Nephron (organoid): ENCODE measurements at regions not wholly inside any gene's neighbourhood (a gene's known extent, or its start where the extent isn't known, plus 50 kb on each side); places are given as distances from the start of the nearest gene placed in this dataset.

Source experiments
- H3K27ac Mint-ChIP-seq, 3 experiments: 2 replicates each; pipeline ENCODE4 v1.8.0; 2020; ENCODE audit warnings: mixed read lengths in 3 of 3, mild to moderate bottlenecking in 2 of 3, moderate library complexity in 1 of 3
- H3K27me3 Mint-ChIP-seq: 2 replicates; pipeline ENCODE4 v1.8.0; 2021; ENCODE audit warnings: low read depth, mild to moderate bottlenecking, moderate library complexity, mixed read lengths
- H3K36me3 Mint-ChIP-seq: 2 replicates; pipeline ENCODE4 v1.8.0; 2020; ENCODE audit warnings: low read depth, mixed read lengths
- H3K4me1 Mint-ChIP-seq: 2 replicates; pipeline ENCODE4 v1.8.0; 2020; ENCODE audit warnings: mixed read lengths
- H3K4me3 Mint-ChIP-seq, 3 experiments: 2 replicates each; pipeline ENCODE4 v1.8.0; 2020; ENCODE audit warnings: mild to moderate bottlenecking in 3 of 3, mixed read lengths in 3 of 3, moderate library complexity in 2 of 3
- H3K9me3 Mint-ChIP-seq: 2 replicates; pipeline ENCODE4 v1.8.0; 2020; ENCODE audit warnings: mixed read lengths
- TF ChIP-seq, protein P1 (sequence below), 3 experiments: fragments of 200-600 bp; sonication (generic); IDR thresholded peaks; one replicate each; pipeline ENCODE4 v1.5.0; 2021; ENCODE audit warnings: antibody characterized with exemption in 3 of 3; ENCODE audit not compliant: unreplicated experiment in 3 of 3

DNA sequence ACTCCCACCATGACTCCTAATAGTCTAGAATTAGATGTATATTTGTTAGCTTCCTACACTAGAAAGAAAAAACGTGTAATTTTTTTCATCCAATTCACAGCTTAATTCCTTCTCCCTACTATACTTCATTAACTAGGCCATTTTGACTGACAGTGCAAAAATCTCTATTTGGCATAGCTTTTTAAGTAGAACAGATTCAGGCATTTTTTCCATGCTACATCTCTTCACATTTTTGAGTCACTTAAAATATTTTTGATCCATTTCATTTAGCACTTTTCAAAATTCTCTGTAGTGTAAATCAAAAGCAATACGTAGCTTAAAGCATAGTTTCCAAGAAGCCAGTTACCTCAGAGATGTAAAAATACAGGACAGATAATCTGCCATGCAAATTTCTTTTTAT, 391.1 kb upstream of the NPVF start:
- TF ChIP-seq, protein P1, sequence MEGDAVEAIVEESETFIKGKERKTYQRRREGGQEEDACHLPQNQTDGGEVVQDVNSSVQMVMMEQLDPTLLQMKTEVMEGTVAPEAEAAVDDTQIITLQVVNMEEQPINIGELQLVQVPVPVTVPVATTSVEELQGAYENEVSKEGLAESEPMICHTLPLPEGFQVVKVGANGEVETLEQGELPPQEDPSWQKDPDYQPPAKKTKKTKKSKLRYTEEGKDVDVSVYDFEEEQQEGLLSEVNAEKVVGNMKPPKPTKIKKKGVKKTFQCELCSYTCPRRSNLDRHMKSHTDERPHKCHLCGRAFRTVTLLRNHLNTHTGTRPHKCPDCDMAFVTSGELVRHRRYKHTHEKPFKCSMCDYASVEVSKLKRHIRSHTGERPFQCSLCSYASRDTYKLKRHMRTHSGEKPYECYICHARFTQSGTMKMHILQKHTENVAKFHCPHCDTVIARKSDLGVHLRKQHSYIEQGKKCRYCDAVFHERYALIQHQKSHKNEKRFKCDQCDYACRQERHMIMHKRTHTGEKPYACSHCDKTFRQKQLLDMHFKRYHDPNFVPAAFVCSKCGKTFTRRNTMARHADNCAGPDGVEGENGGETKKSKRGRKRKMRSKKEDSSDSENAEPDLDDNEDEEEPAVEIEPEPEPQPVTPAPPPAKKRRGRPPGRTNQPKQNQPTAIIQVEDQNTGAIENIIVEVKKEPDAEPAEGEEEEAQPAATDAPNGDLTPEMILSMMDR (IDR thresholded peaks at IDR 0.05; ENCODE audit: unreplicated experiment in 3 of 3), result no peak
- H3K4me3 Mint-ChIP-seq, result no peak overlapping the region
- peaks cover 73% of the 10 kb centered on the region for H3K4me1 Mint-ChIP-seq
- peaks cover 4% of the 10 kb centered on the region for H3K36me3 Mint-ChIP-seq
- peaks cover 3% of the 10 kb centered on the region for H3K9me3 Mint-ChIP-seq
- no peaks in the 10 kb centered on the region for H3K27me3 Mint-ChIP-seq
- H3K27ac Mint-ChIP-seq, result peak overlapping the region; percentile 1 to 53 (median 11)

DNA sequence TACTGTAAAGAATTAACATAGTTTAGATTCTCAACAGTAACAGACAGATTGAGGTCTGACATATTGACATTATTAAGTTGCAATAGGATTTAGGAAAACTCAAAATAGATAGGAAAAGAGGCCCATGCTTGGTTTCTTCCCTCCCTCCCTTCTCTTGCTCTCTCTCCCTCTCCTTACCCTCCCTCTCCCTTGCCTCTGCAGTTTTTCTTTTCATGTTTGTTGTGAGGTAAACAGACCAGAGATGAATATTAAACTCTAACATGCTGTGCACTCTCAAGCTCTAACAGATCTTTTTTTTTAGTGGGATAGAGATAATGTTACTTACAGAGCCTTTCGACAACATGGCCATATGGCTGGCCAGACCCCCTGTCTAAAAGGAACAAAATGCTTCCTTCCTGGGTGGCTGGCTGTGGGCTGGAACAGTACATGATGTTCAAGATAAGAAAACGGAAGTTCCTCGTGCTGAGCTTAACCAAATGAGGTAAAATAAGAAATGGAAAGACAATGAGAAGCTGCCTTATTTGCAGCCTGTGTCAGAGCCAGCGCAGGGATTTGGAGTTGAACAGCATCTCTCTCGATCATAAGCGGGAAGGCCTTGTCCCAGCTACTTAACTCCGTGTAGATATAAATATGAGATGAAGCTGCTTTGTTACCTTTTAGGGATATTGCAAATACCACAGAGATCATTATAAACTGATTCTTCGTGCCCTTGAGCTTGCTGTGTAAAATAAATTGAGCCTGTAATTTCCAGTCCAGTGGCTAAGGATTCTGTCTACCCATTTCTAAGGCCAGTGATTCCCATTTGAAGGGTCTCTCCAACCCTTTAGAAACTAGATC, 391.9 kb upstream of the NPVF start:
- H3K36me3 Mint-ChIP-seq, result peaks cover 4% of the 10 kb centered on the region
- H3K9me3 Mint-ChIP-seq, result no peaks in the 10 kb centered on the region
- peak overlapping the region; percentile 34 to 66 (median 53) for H3K27ac Mint-ChIP-seq
- TF ChIP-seq, protein P1 (IDR thresholded peaks at IDR 0.05; ENCODE audit: unreplicated experiment in 3 of 3), result no peak
- no peaks in the 10 kb centered on the region for H3K27me3 Mint-ChIP-seq
- no peak overlapping the region for H3K4me3 Mint-ChIP-seq
- H3K4me1 Mint-ChIP-seq, result peaks cover 72% of the 10 kb centered on the region

DNA sequence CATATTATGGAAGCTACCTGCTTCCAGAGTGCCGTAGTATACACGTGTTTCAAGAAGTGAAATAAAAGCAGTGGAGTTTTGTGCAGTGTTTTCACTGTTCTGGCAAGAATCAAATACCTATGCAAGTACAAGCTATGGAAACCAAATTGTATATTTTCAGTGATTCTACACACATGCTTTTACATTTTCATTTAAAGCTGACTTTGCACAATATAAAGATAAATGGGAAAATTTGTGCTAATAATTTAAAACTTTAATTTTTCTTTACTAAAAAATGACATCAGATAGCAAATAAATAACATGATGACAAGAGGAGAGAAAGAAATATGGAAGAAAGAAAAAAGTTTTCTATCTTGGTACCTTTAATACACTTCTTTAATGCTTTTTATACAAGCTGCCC, 393.7 kb upstream of the NPVF start:
- peaks cover 71% of the 10 kb centered on the region for H3K4me1 Mint-ChIP-seq
- H3K9me3 Mint-ChIP-seq, result no peaks in the 10 kb centered on the region
- H3K36me3 Mint-ChIP-seq, result peaks cover 4% of the 10 kb centered on the region
- H3K4me3 Mint-ChIP-seq, result no peak overlapping the region
- H3K27me3 Mint-ChIP-seq, result no peaks in the 10 kb centered on the region
- peak overlapping the region; percentile 29 to 58 (median 32) for H3K27ac Mint-ChIP-seq
- TF ChIP-seq, protein P1 (IDR thresholded peaks at IDR 0.05; ENCODE audit: unreplicated experiment in 3 of 3), result no peak

DNA sequence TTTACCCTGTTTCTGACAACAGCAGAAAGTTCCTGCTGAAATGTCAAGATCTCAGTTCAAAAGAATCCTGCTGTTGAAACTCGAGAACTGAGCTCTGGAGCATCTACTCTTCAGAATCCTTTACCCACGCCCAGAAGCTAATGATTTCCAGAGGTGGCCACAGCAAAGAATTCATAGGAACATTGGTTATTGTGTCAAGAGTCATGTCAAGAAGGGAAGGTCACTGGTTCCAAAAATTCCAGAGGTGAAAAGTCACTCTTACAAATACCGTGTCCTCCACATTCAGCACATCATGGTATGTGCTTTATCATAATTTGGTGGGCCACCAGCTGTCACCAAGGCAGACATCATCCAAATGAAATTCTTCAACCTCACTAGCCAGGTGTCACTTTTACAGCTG, 394.4 kb upstream of the NPVF start:
- no peaks in the 10 kb centered on the region for H3K27me3 Mint-ChIP-seq
- no peak overlapping the region for H3K4me3 Mint-ChIP-seq
- H3K4me1 Mint-ChIP-seq, result peaks cover 66% of the 10 kb centered on the region
- peak overlapping the region; percentile 29 to 58 (median 32) for H3K27ac Mint-ChIP-seq
- H3K36me3 Mint-ChIP-seq, result peaks cover 4% of the 10 kb centered on the region
- TF ChIP-seq, protein P1 (IDR thresholded peaks at IDR 0.05; ENCODE audit: unreplicated experiment in 3 of 3), result no peak
- H3K9me3 Mint-ChIP-seq, result no peaks in the 10 kb centered on the region

DNA sequence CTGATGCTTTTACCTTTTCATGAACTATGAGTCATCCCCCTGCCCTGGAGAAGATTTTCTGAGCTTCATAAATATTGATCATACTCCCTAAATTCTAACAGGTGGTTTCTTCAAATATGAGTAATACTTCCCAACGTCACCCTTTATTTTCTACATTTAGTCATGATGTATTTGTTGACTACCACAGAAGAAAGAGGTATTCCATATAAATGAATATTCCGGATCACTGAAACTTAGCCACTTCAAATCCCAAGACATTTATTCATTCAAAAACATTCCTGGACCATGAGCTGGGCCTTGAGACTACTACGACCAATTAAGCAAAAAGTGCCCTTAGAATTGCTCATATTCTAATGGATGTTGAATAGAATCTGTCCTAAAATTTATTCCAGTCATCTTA, 395.8 kb upstream of the NPVF start:
- Mint-ChIP-seq H3K9me3 (no peaks in the 10 kb centered on the region), H3K36me3 (peaks cover 4% of the 10 kb centered on the region), H3K4me1 (peaks cover 64% of the 10 kb centered on the region), H3K27me3 (no peaks in the 10 kb centered on the region), H3K27ac (peak overlapping the region; percentile 56 to 60 (median 59)), H3K4me3 (no peak overlapping the region)
- TF ChIP-seq, protein P1 (IDR thresholded peaks at IDR 0.05; ENCODE audit: unreplicated experiment in 3 of 3), result no peak

DNA sequence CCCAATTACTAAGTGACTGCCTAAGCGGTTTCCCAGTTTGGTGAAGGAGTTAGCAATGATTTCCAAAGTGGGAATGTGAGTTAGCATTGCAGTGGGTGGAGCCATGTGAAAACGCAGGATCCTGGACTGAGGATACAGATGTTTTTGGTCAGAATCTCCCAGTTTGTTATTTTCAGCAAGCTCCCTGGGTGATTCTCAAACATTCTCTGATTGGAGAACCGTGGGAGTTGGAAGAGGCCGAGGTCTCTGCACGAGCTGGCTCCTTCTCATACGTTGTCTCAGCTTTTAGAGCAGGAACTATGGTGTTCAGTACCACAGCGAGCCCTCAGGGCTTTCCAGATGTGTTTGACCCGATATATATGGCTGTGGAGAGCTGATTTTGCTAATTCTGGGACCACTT, 396.5 kb upstream of the NPVF start:
- Mint-ChIP-seq H3K27me3 (no peaks in the 10 kb centered on the region), H3K27ac (peak overlapping the region; percentile 91 to 96 (median 95)), H3K4me3 (no peak overlapping the region), H3K36me3 (peaks cover 4% of the 10 kb centered on the region), H3K4me1 (peaks cover 59% of the 10 kb centered on the region), H3K9me3 (no peaks in the 10 kb centered on the region)
- TF ChIP-seq, protein P1 (IDR thresholded peaks at IDR 0.05; ENCODE audit: unreplicated experiment in 3 of 3), result no peak
